ENCODE measurements at regions not wholly inside any gene's neighbourhood (a gene's known extent, or its start where the extent isn't known, plus 50 kb on each side); places are given as distances from the start of the nearest gene placed in this dataset.
"Not testable (repeated sequence)": the region's sequence is repeated elsewhere in the genome, so short reads cannot be mapped to it uniquely, and the experiment has no call there.

DNA sequence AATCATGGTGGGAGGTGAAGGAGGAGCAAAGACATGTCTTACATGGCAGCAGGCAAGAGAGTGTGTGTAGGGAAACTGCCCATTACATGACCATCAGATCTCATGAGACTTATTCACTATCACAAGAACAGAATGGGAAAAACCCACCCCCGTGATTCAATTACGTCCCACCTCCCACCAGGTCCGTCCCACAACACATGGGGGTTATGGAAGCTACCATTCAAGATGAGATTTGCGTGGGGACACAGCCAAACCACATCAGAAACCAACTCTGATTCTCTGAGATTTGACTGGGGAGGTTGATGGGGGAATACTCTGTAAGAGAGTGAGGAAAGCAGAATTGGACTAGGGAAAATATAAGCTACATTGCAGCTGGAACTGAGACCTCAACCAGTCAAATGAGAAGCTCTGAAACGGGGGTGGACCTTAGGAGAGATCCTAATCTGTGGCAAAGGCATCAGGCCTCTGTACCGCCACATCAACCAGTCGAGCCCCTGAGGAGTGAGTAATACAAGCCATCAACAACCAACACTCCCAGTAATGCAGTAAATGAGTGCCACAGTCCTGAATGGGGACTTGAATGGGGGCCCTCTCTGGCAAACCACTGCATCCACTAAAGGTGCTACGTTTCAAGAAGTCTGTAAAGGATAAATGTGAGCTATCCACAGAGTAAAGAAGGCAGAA is 207.9 kb upstream of the GADL1 start:
- no peak for DNase-seq

GRCh38 chr3:31103181-31103580 is 208.7 kb upstream of the GADL1 start:
- no peak for DNase-seq

- no peak for DNase-seq
Measured at GRCh38 chr3:31103623-31104180, 209.2 kb upstream of the GADL1 start.

- no peak for DNase-seq
Measured at GRCh38 chr3:31105011-31105410, 210.6 kb upstream of the GADL1 start.

DNA sequence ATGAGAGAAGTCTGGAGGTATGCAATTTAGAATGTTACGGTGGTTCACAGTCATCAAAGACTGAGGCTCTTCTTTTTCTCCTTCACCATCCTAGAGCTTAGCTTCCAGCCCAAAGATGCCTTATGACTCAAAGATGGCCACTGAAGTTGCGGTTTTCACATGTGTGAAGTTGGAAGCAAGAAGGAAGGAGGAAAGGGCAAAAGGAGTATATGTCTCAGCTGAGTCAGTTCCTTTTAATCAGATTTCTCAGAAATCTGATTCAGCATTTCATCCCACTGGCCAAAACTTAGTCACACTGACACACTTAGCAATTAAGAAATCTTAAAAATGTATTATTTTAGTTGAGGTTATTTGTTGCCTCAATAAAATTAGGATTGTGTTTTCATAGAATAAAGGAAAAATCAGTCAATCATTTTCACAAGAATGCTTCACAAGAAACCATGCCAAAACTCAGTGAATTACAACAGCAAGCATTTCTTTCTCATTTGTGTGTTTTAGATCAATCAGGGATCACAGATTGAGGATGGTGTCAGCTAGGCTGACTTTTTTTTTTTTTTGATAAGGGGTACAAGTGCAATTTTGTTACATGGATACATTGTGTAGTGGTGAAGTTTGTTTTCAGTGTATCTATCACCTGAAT is 211.1 kb upstream of the GADL1 start:
- no peak for DNase-seq

DNA sequence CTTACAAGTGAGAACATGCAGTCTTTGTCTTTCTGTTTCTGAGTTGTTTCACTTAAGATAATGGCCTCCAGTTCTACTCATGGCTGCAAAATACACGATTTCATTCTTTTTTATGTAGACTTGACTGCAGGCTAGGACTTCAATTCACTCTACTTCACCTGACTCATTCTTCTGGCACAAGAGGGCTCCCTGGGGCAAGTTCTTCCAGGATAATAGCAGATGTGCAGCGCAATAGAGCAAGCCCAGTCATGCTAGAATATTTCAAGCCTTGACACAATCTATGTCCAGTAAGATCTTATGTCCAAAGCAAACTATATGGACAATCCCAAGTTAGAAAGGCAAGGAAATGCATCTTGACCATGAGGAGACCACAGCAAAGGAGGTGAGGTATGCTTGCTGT is 211.7 kb upstream of the GADL1 start:
- no peak for DNase-seq

DNA sequence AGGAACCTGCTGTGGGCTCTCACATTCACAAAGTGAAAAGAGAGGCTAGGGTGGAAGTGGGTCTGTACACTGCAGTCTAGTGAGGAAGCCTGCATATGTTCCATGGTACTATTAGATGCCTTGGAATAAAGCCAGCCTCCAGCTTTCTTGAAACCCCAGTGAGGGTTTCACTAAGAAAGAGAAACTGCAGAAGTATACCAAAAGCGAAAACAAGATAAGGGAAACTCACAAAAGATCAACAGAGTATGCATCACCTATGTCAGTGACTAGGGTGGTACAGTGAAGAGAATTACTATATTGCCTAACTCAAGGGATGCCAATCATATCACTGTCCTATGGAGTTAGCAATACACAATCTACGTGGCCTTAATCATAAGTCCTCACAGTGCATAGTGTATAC is 212.5 kb upstream of the GADL1 start:
- no peak for DNase-seq

GRCh38 chr3:31114929-31115283 is 220.4 kb upstream of the GADL1 start:
- DNase-seq = no peak

GRCh38 chr3:31115531-31115930 is 221.1 kb upstream of the GADL1 start:
- not testable (repeated sequence) for DNase-seq

DNA sequence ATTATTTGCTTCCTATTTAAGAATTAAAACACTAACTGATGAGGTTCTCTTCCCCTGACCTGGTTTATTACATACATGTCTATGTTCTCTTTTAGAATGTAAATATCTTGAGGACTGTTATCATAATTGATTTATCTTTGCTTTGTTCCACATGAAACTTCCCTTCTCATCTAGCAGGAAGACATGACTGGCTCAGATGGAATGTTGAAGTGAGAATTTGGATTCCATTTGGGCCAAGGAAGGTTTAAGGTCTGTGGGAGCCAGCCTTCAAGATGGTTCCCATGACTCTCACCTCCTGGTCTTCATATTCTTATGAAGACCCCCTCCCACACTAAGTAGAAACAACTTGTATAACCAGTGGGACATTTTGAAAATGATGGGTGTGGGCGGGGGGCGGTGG is 222.2 kb upstream of the GADL1 start:
- no peak for DNase-seq

GRCh38 chr3:31117854-31118253 is 223.4 kb upstream of the GADL1 start:
- DNase-seq = no peak

GRCh38 chr3:31124373-31124772 is 229.9 kb upstream of the GADL1 start:
- no peak for DNase-seq

DNA sequence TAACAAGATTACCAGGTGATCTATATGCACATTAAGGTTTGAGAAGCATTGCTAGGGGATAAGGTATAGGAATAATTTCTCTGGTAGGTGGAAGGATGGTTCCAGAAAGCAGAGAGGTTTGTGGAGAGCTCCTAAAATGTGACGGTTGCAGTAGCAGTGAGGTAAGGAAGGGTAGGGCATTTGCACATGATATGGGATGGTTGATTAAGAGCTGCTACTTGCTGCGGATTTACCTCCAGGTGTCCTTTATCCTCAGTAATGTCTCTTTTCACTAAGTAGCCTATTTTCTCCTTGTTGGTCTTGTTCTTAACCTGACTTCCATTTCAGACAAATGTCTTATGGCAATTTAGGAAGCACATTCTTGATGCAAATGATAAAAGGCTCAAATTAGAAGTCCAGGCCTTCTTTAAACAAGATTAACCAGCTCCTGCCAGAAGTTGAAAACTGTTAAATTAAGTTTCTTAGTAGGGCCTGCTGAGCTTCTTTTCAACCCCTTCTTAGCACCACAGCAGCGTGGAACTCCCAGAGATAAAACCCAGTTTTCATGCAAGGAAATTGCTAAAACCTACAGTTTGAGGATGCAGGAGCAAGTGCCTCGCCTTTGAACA is 231.1 kb upstream of the GADL1 start:
- no peak for DNase-seq

DNA sequence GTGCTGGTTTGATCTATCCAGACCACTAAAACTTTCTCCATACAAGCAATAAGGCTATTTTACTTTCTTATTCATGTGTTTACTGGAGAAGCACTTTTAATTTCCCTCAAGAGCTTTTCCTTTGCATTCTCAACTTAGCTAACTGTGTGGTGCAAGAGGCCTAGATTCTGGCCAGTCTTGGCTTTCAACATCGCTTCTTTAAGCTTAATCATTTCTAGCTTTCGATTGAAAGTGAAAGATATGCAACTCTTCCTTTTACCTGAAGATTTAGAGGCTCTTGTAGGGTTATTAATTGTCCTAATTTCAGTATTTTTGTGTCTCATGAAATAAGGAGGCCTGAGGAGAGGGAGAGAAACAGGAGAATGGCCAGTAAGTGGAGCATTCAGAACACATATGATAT is 234.8 kb upstream of the GADL1 start:
- no peak for DNase-seq

DNA sequence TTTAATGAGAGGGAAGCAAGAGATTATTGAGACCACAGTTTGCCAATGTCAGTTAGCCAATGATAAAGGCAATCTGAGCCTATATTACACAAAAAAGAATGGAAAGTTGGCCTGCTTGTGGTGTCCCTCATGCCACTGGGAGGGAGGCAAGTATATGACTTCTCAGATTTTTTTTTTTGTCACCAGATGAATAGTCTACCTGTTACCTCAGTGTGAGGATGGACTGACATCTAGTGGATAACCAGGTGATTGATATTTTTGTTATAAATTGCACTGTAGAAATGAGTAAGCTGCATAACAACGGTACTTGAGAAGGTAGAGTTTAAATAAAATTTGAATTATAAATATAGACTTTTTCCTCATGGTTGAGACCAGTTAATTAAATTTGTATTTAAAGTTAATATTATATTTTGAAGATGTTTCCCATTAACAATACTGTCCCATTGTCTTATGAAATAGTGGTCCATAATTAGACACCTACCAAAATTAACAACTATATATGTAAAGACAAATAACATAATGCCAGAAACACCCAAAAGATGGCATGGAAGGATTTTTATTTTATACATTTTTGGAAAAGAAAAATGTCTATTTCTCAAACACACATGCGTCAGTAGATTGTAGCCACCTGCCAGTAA is 237.8 kb upstream of the GADL1 start:
- no peak for DNase-seq

- DNase-seq = no peak
Measured at GRCh38 chr3:31133541-31133940, 239.1 kb upstream of the GADL1 start.

DNA sequence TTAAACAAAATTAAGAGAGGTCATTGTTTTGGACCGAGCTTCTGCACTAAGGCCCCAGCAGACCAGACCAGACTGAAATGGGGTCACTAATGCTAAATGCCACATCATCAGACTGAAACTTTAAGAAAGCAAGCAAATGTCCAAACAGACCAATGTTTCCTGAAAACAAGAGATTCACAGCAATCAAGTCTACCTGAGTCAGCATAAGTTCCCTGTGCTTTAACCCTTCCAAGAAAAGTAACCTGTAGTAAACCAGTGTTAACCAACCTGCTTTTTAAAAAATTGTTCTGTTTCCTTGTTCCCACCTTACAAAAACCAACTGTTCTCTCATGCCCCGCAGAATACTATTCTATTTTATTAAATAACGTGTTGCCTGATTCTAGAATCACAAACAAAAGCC is 241.1 kb upstream of the GADL1 start:
- DNase-seq = no peak

GRCh38 chr3:31137718-31138465 is 243.4 kb upstream of the GADL1 start:
- DNase-seq = no peak

DNA sequence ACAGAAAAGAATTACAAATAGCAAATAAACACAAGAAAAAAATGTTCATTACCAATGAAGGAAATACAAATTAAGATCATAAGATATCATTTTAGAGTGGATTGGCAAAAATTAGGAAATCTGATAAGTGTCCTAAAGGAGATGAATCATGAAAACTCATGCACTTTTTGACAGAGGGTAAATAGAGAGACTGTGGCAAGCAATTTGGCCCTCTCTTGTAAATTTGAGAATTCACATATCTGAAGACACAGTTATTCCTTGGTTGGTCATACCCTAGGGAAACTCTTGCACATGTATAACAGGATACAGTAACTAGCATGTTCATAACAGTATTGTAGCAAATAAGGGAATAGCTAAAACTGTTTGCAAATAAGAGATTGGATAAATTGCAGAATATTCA is 246.0 kb upstream of the GADL1 start:
- DNase-seq = no peak

- no peak for DNase-seq
Measured at GRCh38 chr3:31142139-31142538, 247.7 kb upstream of the GADL1 start.

GRCh38 chr3:31142543-31142942 is 248.1 kb upstream of the GADL1 start:
- DNase-seq = no peak

DNA sequence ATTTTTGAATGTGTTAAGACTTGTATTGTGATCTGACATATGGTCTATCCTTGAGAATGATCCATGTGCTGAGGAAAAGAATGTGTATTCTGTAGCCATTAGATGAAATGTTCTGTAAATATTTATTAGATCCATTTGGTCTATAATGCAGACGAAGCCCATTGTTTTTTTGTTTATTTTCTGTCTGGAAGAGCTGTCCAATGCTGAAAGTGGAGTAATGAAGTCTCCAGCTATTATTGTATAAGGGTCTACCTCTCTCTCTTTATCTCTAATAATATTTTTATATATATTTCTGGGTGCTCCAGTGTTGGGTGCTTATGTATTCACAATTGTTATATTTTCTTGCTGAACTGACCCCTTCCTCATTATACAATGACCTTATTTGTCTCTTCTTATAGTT is 250.6 kb upstream of the GADL1 start:
- DNase-seq = no peak

DNA sequence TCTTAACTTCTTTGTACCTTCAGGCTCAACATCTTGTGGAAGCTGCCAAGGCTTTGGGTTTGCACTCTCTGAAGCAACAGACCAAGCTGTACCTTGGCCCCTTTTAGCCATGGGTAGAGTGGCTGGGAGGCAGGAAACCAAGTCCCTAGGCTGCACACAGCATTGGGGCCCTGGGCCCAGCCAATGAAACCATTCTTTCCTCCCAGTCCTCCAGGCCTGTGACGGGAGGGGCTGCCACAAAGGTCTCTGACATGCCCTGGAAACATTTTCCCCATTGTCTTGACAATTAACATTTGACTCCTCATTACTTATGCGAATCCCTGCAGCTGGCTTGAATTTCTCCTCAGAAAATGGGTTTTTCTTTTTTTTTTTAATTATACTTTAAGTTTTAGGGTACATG is 253.1 kb upstream of the GADL1 start:
- DNase-seq = no peak
